K562 (cell line): ENCODE measurements at regions not wholly inside any gene's neighbourhood (a gene's known extent, or its start where the extent isn't known, plus 50 kb on each side); places are given as distances from the start of the nearest gene placed in this dataset.

Experiments used
- GTF2B ChIP-seq: IDR thresholded peaks from 2 replicates; pipeline ENCODE4 v1.6.1; 2011; ENCODE audit not compliant: insufficient read length; ENCODE audit errors: extremely low read depth
- KDM4B ChIP-seq, 2 experiments: fragments of 450-650 bp in 1 of 2; sonication (generic) in 1 of 2; IDR thresholded peaks; 2 replicates each; pipeline ENCODE4 v1.6.1; 2016 to 2017; ENCODE audit warnings: borderline replicate concordance in 2 of 2, antibody characterized with exemption in 1 of 2, low read depth in 1 of 2, mild to moderate bottlenecking in 1 of 2
- LCOR ChIP-seq: sonication (generic); formaldehyde crosslinking; IDR thresholded peaks from 2 replicates; pipeline ENCODE4 v1.8.0; 2022; ENCODE audit warnings: mild to moderate bottlenecking, missing genetic modification reagents
- MAX ChIP-seq: sonication (generic); formaldehyde crosslinking; IDR thresholded peaks from 2 replicates; pipeline ENCODE4 v1.9.0; 2022; ENCODE audit warnings: mild to moderate bottlenecking, missing genetic modification reagents
- PRDM10 ChIP-seq: fragments of 450-650 bp; IDR thresholded peaks from 2 replicates; pipeline ENCODE4 v1.6.1; 2018; ENCODE audit not compliant: partially characterized antibody
- RBM34 ChIP-seq: fragments of 200-400 bp; formaldehyde crosslinking; IDR thresholded peaks from 2 replicates; pipeline ENCODE4 v1.6.1; 2018; ENCODE audit warnings: low read length, borderline replicate concordance; ENCODE audit not compliant: insufficient read depth
- STAT5B ChIP-seq: fragments of 250-450 bp; sonication (Bioruptor Pico); IDR thresholded peaks from 2 replicates; pipeline ENCODE4 v1.8.0; 2021; ENCODE audit warnings: mild to moderate bottlenecking, inconsistent platforms
- TBP ChIP-seq: optimal IDR thresholded peaks from 2 replicates; pipeline ENCODE3; 2011; ENCODE audit warnings: low read depth, low read length, improper control_type of control experiment
- TFAM ChIP-seq: fragments of 250-450 bp; sonication (Bioruptor Pico); conservative IDR thresholded peaks from 2 replicates; pipeline ENCODE4 v1.5.0; 2021; ENCODE audit warnings: mild to moderate bottlenecking, moderate library complexity
- ZFX ChIP-seq: sonication (generic); formaldehyde crosslinking; IDR thresholded peaks from 2 replicates; pipeline ENCODE4 v1.8.0; 2022; ENCODE audit warnings: mild to moderate bottlenecking, missing genetic modification reagents, moderate library complexity
- ZNF41 ChIP-seq: fragments of 250-450 bp; sonication (Bioruptor Pico); conservative IDR thresholded peaks from 2 replicates; pipeline ENCODE4 v1.4.0; 2020; ENCODE audit warnings: mild to moderate bottlenecking
- ZNF449 ChIP-seq: fragments of 250-450 bp; sonication (Bioruptor Pico); IDR thresholded peaks from 2 replicates; pipeline ENCODE4 v1.8.0; 2022; ENCODE audit warnings: moderate library complexity, mild to moderate bottlenecking, inconsistent platforms
- ZNF79 ChIP-seq: fragments of 250-450 bp; sonication (Bioruptor Pico); IDR thresholded peaks from 2 replicates; pipeline ENCODE4 v1.4.0; 2020; ENCODE audit warnings: low read depth, mild to moderate bottlenecking, moderate library complexity
- TF ChIP-seq, protein P1 (sequence below): fragments of 250-450 bp; sonication (Bioruptor Pico); IDR thresholded peaks from 2 replicates; pipeline ENCODE4 v1.4.0; 2020; ENCODE audit warnings: mild to moderate bottlenecking
- TF ChIP-seq, protein P2 (sequence below): fragments of 150-350 bp; IDR thresholded peaks from 2 replicates; pipeline ENCODE4 v1.6.1; 2014; ENCODE audit warnings: low read depth, mild to moderate bottlenecking, low read length, borderline replicate concordance

DNA sequence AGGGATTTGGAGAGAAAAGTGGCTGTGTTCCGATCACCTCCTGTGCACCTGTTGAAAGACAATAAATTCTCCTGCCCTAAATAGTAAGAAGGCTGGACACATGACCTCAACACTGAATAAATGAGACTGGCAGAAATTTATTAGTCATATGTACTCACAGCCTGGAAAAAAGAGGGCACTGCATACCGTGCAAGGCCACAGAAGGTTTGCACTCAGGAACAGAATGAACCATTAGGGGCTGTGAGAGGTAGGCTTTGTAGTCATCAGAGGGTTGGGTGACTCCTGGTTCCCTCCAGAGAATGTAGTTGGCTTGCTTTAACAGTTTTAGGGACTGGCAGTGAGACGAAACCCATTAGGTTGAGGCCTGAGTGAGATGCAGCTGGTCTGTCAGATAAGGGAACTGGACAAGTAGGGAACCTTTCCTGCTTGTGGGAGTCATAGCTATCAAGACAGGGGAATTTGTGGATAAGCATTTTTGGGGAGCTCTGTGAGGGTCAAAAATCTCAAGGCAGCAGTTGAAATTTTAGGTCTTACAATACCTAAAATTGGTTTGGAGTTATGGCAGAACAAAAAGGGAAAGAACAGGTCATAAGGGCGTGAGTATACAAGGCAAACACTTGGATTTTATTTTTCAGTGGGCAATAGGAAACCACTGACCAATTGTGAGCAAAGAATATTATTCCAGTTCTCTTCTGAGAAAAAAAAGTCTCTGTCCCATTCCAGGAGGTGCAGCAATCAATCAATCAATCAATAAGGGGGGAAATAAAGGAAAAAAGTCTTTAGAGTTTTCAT lies 67.9 kb upstream of the BTN3A2 start (continued):
- TF ChIP-seq, protein P1, sequence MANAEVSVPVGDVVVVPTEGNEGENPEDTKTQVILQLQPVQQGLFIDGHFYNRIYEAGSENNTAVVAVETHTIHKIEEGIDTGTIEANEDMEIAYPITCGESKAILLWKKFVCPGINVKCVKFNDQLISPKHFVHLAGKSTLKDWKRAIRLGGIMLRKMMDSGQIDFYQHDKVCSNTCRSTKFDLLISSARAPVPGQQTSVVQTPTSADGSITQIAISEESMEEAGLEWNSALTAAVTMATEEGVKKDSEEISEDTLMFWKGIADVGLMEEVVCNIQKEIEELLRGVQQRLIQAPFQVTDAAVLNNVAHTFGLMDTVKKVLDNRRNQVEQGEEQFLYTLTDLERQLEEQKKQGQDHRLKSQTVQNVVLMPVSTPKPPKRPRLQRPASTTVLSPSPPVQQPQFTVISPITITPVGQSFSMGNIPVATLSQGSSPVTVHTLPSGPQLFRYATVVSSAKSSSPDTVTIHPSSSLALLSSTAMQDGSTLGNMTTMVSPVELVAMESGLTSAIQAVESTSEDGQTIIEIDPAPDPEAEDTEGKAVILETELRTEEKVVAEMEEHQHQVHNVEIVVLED (CRISPR knock-in tag): 0 out of 2 replicates have a peak, but pooled peaks have one; percentile 15
- TF ChIP-seq RBM34 (no peak), ZNF449 (CRISPR knock-in tag) (0 out of 2 replicates have a peak, but pooled peaks have one; percentile 15), ZFX (CRISPR knock-in tag) (peak; percentile 56), GTF2B (no peak), TFAM (CRISPR knock-in tag) (no peak), STAT5B (CRISPR knock-in tag) (no peak), LCOR (CRISPR knock-in tag) (peak; percentile 92; the same call in 1 of the 2 replicates), KDM4B (IDR thresholded peaks at IDR 0.05; ENCODE audit: borderline replicate concordance in 2 of 2, low read depth in 1 of 2) (no peak), MAX (CRISPR knock-in tag) (no peak), PRDM10 (peak; percentile 99), TBP (no peak), ZNF41 (CRISPR knock-in tag) (no peak), ZNF79 (CRISPR knock-in tag) (no peak)
- TF ChIP-seq, protein P2, sequence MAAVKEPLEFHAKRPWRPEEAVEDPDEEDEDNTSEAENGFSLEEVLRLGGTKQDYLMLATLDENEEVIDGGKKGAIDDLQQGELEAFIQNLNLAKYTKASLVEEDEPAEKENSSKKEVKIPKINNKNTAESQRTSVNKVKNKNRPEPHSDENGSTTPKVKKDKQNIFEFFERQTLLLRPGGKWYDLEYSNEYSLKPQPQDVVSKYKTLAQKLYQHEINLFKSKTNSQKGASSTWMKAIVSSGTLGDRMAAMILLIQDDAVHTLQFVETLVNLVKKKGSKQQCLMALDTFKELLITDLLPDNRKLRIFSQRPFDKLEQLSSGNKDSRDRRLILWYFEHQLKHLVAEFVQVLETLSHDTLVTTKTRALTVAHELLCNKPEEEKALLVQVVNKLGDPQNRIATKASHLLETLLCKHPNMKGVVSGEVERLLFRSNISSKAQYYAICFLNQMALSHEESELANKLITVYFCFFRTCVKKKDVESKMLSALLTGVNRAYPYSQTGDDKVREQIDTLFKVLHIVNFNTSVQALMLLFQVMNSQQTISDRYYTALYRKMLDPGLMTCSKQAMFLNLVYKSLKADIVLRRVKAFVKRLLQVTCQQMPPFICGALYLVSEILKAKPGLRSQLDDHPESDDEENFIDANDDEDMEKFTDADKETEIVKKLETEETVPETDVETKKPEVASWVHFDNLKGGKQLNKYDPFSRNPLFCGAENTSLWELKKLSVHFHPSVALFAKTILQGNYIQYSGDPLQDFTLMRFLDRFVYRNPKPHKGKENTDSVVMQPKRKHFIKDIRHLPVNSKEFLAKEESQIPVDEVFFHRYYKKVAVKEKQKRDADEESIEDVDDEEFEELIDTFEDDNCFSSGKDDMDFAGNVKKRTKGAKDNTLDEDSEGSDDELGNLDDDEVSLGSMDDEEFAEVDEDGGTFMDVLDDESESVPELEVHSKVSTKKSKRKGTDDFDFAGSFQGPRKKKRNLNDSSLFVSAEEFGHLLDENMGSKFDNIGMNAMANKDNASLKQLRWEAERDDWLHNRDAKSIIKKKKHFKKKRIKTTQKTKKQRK: no peak
